Fibroblast of gingiva (primary cell): ENCODE measurements at regions not wholly inside any gene's neighbourhood (a gene's known extent, or its start where the extent isn't known, plus 50 kb on each side); places are given as distances from the start of the nearest gene placed in this dataset.

Experiments used
- DNase-seq: peaks from one replicate; pipeline ENCODE4 v3.0.0-alpha.2; 2011; ENCODE audit warnings: low read depth

GRCh38 chr12:84741031-84741430 lies 171.6 kb downstream of the SLC6A15 start:
- DNase-seq = no peak

GRCh38 chr12:84740602-84741001 lies 172.0 kb downstream of the SLC6A15 start:
- no peak for DNase-seq

GRCh38 chr12:84738481-84738972 lies 174.1 kb downstream of the SLC6A15 start:
- DNase-seq = peak; percentile 2

- no peak for DNase-seq
Measured at GRCh38 chr12:84732828-84733340, 179.7 kb downstream of the SLC6A15 start.

- DNase-seq = no peak
Measured at GRCh38 chr12:84730561-84731162, 181.9 kb downstream of the SLC6A15 start.

GRCh38 chr12:84727961-84728360 lies 184.6 kb downstream of the SLC6A15 start:
- no peak for DNase-seq

- DNase-seq = no peak
Measured at GRCh38 chr12:84726780-84727179, 185.8 kb downstream of the SLC6A15 start.

- no peak for DNase-seq
Measured at GRCh38 chr12:84723988-84724387, 188.6 kb downstream of the SLC6A15 start.

GRCh38 chr12:84719997-84720396 lies 192.6 kb downstream of the SLC6A15 start:
- DNase-seq = no peak

GRCh38 chr12:84718906-84719305 lies 193.7 kb downstream of the SLC6A15 start:
- no peak for DNase-seq

- no peak for DNase-seq
Measured at GRCh38 chr12:84712747-84713146, 199.9 kb downstream of the SLC6A15 start.

GRCh38 chr12:84706374-84706773 lies 206.2 kb downstream of the SLC6A15 start:
- no peak for DNase-seq

- no peak for DNase-seq
Measured at GRCh38 chr12:84704856-84705255, 207.7 kb downstream of the SLC6A15 start.

- DNase-seq = no peak
Measured at GRCh38 chr12:84702001-84702400, 210.6 kb downstream of the SLC6A15 start.

GRCh38 chr12:84701041-84701440 lies 211.6 kb downstream of the SLC6A15 start:
- DNase-seq = no peak

GRCh38 chr12:84698576-84699333 lies 213.8 kb downstream of the SLC6A15 start:
- no peak for DNase-seq

- no peak for DNase-seq
Measured at GRCh38 chr12:84696908-84697540, 215.6 kb downstream of the SLC6A15 start.

GRCh38 chr12:84696281-84696680 lies 216.3 kb downstream of the SLC6A15 start:
- no peak for DNase-seq

- DNase-seq = no peak
Measured at GRCh38 chr12:84694116-84694515, 218.5 kb downstream of the SLC6A15 start.

- no peak for DNase-seq
Measured at GRCh38 chr12:84692071-84692470, 220.5 kb downstream of the SLC6A15 start.

GRCh38 chr12:84691266-84691665 lies 221.3 kb downstream of the SLC6A15 start:
- no peak for DNase-seq

GRCh38 chr12:84689638-84690037 lies 223.0 kb downstream of the SLC6A15 start:
- DNase-seq = no peak

- no peak for DNase-seq
Measured at GRCh38 chr12:84685379-84685778, 227.2 kb downstream of the SLC6A15 start.
